NCI-H1092 treated with DMSO at 0.1 percent for 48 hours (cell line): ENCODE measurements at regions not wholly inside any gene's neighbourhood (a gene's known extent, or its start where the extent isn't known, plus 50 kb on each side); places are given as distances from the start of the nearest gene placed in this dataset.
"Not testable (repeated sequence)": the region's sequence is repeated elsewhere in the genome, so short reads cannot be mapped to it uniquely, and the experiment has no call there.

Experiments used
- DNase-seq: peaks from one replicate; lab custom pipeline; 2025; lab: John Stamatoyannopoulos, UW

GRCh38 chr1:148357037-148357436 is 126.1 kb downstream of the PPIAL4G start:
- no peak for DNase-seq

DNA sequence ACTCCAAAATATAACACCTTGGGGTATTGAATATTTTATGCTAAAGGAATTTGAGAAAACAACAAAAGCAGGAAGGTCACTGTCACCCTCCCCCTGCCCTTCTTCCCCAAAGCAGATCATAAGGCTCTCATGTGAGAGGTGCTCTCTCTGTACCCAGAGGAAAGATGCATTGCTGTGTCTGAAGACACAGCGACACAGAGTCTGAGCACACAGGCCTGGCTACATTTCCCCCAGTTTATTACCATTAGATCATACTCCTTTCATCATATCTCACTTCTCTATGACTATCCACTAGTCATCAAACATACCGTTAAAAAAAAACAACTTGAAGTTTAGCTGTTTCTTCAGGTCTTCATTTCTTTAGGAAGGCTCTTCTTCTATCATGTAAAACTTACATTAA is 127.1 kb downstream of the PPIAL4G start:
- no peak for DNase-seq

DNA sequence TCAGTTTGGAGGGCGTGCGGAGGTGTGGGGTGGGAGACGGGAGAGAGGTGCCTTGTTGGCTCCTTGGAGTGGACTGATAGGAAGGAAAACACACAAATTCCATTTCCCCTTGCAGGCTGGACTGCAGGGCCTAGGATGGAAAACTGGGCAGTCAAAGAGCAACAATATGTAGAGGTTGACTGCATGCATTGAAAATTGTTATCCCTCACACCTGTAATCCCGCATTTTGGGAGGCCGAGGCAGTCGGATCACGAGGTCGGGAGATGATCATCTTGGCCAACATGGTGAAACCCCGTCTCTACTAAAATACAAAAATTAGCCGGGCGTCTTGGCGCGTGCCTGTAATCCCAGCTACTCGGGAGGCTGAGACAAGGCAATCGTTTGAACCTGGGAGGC is 128.2 kb downstream of the PPIAL4G start:
- no peak for DNase-seq

GRCh38 chr1:148354284-148354912 is 128.7 kb downstream of the PPIAL4G start:
- no peak for DNase-seq

DNA sequence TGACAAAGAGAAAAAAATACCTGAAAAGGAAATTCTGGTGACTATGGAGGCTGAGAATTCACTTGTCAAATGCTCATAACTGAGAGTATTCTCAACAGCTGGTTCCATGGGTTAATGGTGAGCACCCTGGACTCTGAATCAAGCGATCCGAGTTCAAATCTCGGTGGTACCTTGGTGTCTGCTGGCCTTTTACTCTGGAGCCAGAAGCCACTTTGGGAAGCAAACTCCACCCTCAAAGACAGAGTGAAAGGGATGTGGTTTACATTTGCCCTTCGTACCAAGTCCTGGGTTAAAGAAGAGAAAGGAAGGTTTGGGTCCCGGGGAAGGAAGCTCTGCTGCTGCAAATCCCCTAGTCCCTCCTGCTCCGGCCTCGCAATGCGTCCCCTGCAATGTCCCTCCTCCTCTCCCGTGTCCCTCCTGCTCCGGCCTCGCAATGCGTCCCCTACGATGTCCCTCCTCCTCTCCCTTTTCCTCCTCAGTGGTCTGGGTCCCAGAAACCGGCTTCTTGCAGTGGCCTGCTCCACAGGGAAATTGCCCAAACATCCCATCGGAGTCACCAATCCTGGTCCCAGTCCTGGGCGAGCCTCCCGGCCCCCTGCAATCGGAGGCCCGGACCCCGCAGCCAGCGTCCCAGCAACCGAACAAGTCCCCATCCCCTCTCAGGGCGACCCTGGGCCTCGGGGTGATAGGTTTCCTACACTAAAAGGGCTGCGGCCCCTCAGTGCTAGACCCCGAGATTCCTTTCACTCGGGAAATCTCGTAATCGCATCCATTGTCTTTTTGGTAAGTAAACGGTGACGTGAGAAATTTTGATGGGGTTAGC is 129.4 kb downstream of the PPIAL4G start:
- no peak for DNase-seq

DNA sequence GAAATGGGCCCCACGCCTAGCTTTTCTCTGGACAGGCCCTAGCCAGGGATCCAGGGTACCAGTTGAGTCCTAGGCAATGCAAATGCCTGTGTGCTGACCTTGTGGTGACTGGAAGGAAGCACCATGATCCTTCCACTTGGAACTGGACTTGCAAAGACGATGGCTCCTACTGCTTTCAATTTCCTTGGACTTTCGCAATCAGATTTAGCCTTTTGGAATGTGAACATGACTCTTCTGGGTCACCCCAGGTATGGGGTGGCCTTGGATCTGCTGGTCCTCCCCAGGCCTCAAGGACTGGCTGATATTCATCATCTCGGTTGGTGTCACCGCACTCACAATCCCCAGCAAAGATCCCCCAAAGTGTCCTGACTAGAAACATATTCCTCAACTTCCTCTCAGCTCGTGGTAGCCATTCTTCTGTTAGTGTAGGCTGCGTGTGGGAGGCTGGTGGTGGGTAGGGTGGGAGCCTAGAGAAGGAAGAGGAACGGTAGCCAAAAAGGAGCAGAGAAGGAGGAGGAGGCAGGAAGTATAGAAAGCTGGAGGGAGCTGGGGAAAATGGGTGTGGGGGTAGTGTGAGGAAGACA is 130.5 kb downstream of the PPIAL4G start:
- no peak for DNase-seq

- no peak for DNase-seq
These were observed 135.3 kb downstream of the PPIAL4G start for GRCh38 chr1:148347781-148348180.

- not testable (repeated sequence) for DNase-seq
These were observed 137.4 kb downstream of the PPIAL4G start for GRCh38 chr1:148345659-148346151.

DNA sequence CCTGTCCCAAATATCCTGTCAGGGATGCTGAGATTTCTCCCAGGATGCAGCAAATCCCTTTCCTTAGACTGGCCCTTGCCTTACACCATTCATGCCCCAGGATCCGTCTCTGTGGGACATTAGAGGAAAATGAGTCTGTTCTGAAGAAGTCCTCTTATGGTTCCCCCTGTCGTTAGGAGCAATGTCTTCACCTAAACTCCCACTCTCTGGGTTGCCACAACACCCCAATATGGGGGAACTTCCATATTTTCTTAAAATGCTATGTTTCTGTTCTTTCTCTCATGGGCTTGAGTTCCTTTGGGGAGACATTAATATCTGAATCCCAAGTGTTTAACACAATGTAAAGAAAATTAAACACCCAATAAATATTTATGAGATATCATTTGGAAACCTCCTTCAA is 138.5 kb downstream of the PPIAL4G start:
- DNase-seq = not testable (repeated sequence)

DNA sequence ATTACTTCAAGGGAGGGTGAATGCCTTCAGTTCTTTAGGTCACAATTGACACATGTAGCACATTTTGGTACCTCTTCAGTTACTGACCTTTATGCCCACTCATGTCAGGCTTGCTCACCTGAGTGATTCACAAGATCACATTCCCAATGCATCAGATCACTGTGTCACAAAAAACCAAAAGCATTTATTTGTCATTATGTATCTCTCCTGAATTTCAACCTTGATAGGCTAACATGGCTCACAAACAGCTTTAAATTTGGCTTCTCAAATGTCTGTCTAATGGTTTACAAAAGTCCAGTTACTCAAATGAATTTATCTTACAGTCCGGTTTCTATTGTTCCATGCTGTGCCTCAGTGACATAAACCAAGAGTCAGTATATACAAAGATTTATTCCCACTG is 141.4 kb downstream of the PPIAL4G start:
- not testable (repeated sequence) for DNase-seq

GRCh38 chr1:148336121-148336918 is 146.8 kb downstream of the PPIAL4G start:
- not testable (repeated sequence) for DNase-seq

GRCh38 chr1:148334339-148335130 is 148.6 kb downstream of the PPIAL4G start:
- DNase-seq = peak; percentile 13

GRCh38 chr1:148333875-148334338 is 149.2 kb downstream of the PPIAL4G start:
- no peak for DNase-seq

GRCh38 chr1:148328884-148329283 is 154.2 kb downstream of the PPIAL4G start:
- DNase-seq = no peak

GRCh38 chr1:148325031-148325430 is 158.1 kb downstream of the PPIAL4G start:
- DNase-seq = not testable (repeated sequence)

GRCh38 chr1:148324465-148324864 is 158.6 kb downstream of the PPIAL4G start:
- DNase-seq = not testable (repeated sequence)

GRCh38 chr1:148320079-148320478 is 163.0 kb downstream of the PPIAL4G start:
- not testable (repeated sequence) for DNase-seq

- DNase-seq = no peak
These were observed 164.2 kb downstream of the PPIAL4G start for GRCh38 chr1:148318904-148319242.

GRCh38 chr1:148318123-148318903 is 164.8 kb downstream of the PPIAL4G start:
- DNase-seq = no peak

DNA sequence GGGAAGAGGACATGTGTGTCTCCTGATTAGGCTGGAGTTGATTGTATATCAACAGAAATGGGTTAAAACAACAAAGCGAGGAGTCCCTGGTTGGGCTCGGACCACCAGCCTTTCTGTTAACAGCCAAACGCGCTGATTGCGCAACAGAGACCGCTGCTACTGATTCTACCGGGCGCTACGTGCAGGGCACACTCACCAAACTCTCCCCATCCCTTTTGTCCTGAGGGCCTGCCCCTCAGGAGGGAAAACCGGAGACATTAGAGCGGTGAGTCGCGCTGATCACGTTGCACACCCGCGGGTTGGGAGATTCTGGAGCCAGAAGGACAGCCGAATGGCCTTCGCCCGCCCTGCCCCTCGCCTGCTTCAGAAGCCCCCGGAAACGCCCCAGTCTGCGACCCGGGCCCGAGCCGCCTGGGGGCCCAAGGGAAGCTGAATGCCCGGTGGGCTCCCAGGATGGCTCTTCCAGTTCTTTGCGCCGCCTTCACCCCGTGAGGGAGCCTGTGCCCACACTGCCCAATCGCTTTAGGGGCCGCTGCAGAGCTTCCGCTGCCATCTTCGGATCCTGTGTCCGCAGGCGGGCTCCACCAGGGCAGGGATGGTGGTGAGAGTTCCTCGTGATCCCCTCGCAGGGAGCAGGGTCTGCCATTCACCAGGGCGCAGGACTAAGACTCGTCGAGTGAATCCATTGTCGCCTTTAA is 165.4 kb upstream of the NBPF11 start:
- no peak for DNase-seq
